ENCODE measurements at regions not wholly inside any gene's neighbourhood (a gene's known extent, or its start where the extent isn't known, plus 50 kb on each side); places are given as distances from the start of the nearest gene placed in this dataset.
A peak's percentile ranks its signal among the peaks of the same experiment; 100 is the strongest.

GRCh38 chr2:175864137-175864850 is 137.8 kb downstream of the LNPK start:
- DNase-seq = no peak
- intact Hi-C loops (cut with DNase I) = no loop called here
- H3K36me3 ChIP-seq (replicated peaks in 1 of 2) = no peaks in the 10 kb centered on the region
- H3K4me1 ChIP-seq (replicated peaks in 1 of 2) = no peaks in the 10 kb centered on the region
- H3K27ac ChIP-seq = no peak overlapping the region
- H3K4me3 ChIP-seq = no peak overlapping the region
- H3K9me3 ChIP-seq (replicated peaks in 1 of 3) = no peaks in the 10 kb centered on the region
- 57 to 68% (median 62%) methylated on average over 2 to 7 of the region's 7 CpGs for WGBS, 4 donors
- H3K27me3 ChIP-seq = peaks cover 4% of the 10 kb centered on the region
- TF ChIP-seq CTCF (IDR thresholded peaks at IDR 0.05) = no peak
- no peak for TF ChIP-seq POLR2A (IDR thresholded peaks at IDR 0.05)

- no peaks in the 10 kb centered on the region for H3K9me3 ChIP-seq (replicated peaks in 1 of 3)
- no peak overlapping the region for H3K27ac ChIP-seq
- no peak for TF ChIP-seq CTCF (IDR thresholded peaks at IDR 0.05)
- no peak for TF ChIP-seq POLR2A (IDR thresholded peaks at IDR 0.05)
- WGBS, 4 donors = 28 to 43% (median 31%) methylated on average over 2 of the region's 2 CpGs
- no peaks in the 10 kb centered on the region for H3K36me3 ChIP-seq (replicated peaks in 1 of 2)
- intact Hi-C loops (cut with DNase I) = no loop called here
- no peak overlapping the region for H3K4me3 ChIP-seq
- DNase-seq = no peak
- peaks cover 4% of the 10 kb centered on the region for H3K27me3 ChIP-seq
- no peaks in the 10 kb centered on the region for H3K4me1 ChIP-seq (replicated peaks in 1 of 2)
Observed at GRCh38 chr2:175861958-175862357, 140.1 kb downstream of the LNPK start.

- TF ChIP-seq POLR2A (IDR thresholded peaks at IDR 0.05) = no peak
- no peak for TF ChIP-seq CTCF (IDR thresholded peaks at IDR 0.05)
- Histone ChIP-seq H3K27ac (no peak overlapping the region), H3K4me3 (no peak overlapping the region), H3K27me3 (no peaks in the 10 kb centered on the region), H3K36me3 (replicated peaks in 1 of 2) (no peaks in the 10 kb centered on the region), H3K4me1 (replicated peaks in 1 of 2) (no peaks in the 10 kb centered on the region), H3K9me3 (replicated peaks in 1 of 3) (no peaks in the 10 kb centered on the region)
- 37 to 43% (median 39%) methylated on average over 4 of the region's 4 CpGs for WGBS, 4 donors
- peak; percentile 26 to 75 (median 65) for DNase-seq
- intact Hi-C loops (cut with DNase I) = no loop called here
Observed at GRCh38 chr2:175855794-175856453, 146.1 kb downstream of the LNPK start.

- intact Hi-C loops (cut with DNase I) = no loop called here
- H3K4me3 ChIP-seq = no peak overlapping the region
- no peaks in the 10 kb centered on the region for H3K9me3 ChIP-seq (replicated peaks in 1 of 3)
- no peaks in the 10 kb centered on the region for H3K36me3 ChIP-seq (replicated peaks in 1 of 2)
- H3K27me3 ChIP-seq = no peaks in the 10 kb centered on the region
- H3K4me1 ChIP-seq (replicated peaks in 1 of 2) = no peaks in the 10 kb centered on the region
- no peak for DNase-seq
- no peak for TF ChIP-seq POLR2A (IDR thresholded peaks at IDR 0.05)
- no peak for TF ChIP-seq CTCF (IDR thresholded peaks at IDR 0.05)
- no peak overlapping the region for H3K27ac ChIP-seq
- 54 to 82% (median 69%) methylated on average over 4 of the region's 4 CpGs for WGBS, 4 donors
Observed at GRCh38 chr2:175855236-175855635, 146.8 kb downstream of the LNPK start.
